SK-N-SH (cell line): ENCODE measurements at regions not wholly inside any gene's neighbourhood (a gene's known extent, or its start where the extent isn't known, plus 50 kb on each side); places are given as distances from the start of the nearest gene placed in this dataset.

ENCODE experiments used
- PBX3 ChIP-seq: IDR thresholded peaks from 2 replicates; pipeline ENCODE4; 2012
- YY1 ChIP-seq: IDR thresholded peaks from 2 replicates; pipeline ENCODE4 v1.4.0; 2012; ENCODE audit warnings: low read depth, mild to moderate bottlenecking

DNA sequence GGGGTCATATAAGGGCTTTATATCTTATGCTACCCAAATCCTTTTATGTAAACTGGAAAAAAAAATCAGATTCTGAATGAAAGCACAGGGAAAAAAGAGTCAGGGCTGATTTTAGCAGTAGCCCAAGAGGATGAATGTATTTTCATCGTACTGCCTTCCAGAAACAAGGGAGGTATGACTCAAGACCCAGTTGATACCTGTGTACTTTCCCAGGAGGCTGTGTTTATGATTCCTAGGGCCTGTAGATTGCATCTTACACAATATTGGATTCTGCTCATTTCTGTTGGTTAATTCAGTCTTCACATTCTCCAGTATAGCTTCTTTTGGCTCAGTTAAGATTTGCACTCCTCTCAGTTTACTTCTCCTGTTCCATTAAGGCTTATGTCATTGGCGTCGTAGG, 127.9 kb upstream of the LIMCH1 start:
- TF ChIP-seq PBX3 (no peak), YY1 (no peak)
